ENCODE measurements at regions not wholly inside any gene's neighbourhood (a gene's known extent, or its start where the extent isn't known, plus 50 kb on each side); places are given as distances from the start of the nearest gene placed in this dataset.

DNA sequence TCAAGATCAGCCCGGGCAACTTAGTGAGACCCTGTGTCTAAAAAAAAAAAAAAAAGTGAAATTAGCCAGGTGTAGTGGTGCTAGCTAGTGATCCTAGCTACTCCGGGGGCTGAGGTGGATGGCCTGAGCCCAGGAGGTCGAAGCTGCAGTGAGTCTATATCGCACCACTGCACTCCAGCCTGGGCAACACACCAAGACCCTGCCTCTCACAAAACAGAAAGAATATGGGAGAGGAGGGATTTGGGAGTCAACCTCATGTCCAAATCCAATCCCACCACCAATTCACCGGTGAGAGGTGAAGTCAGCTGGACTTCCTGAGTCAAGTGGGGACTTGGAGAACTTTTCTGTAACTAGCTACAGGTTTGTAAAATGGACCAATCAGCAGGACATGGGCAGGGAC, 80.5 kb upstream of the MFGE8 start:
- TF ChIP-seq, protein P1, sequence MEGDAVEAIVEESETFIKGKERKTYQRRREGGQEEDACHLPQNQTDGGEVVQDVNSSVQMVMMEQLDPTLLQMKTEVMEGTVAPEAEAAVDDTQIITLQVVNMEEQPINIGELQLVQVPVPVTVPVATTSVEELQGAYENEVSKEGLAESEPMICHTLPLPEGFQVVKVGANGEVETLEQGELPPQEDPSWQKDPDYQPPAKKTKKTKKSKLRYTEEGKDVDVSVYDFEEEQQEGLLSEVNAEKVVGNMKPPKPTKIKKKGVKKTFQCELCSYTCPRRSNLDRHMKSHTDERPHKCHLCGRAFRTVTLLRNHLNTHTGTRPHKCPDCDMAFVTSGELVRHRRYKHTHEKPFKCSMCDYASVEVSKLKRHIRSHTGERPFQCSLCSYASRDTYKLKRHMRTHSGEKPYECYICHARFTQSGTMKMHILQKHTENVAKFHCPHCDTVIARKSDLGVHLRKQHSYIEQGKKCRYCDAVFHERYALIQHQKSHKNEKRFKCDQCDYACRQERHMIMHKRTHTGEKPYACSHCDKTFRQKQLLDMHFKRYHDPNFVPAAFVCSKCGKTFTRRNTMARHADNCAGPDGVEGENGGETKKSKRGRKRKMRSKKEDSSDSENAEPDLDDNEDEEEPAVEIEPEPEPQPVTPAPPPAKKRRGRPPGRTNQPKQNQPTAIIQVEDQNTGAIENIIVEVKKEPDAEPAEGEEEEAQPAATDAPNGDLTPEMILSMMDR (conservative IDR thresholded peaks at IDR 0.05): no peak
- no peak for TF ChIP-seq ZFX (IDR thresholded peaks at IDR 0.05)
